ENCODE measurements at regions not wholly inside any gene's neighbourhood (a gene's known extent, or its start where the extent isn't known, plus 50 kb on each side); places are given as distances from the start of the nearest gene placed in this dataset.

DNA sequence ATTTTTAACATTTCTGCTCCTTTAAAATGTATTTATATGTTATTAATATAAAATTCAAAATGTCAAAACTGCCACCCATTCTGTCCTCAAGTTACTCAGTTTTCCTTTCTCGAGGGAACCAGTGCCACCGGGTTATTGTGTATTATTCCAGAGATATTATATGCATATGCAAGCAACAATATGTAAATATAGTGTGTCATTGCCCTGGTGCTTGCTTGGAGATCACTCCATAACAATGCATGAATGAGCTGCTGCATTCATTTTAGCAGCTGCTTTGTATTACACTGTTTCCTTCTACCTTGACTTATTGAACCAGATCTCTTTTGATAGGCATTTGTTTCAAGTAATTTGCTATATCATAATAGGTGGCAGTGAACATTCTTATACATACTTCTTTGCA is 509.1 kb downstream of the MCTP2 start:
- Histone ChIP-seq H2AFZ (ENCODE audit: low read length) (no peak overlapping the region), H3K36me3 (ENCODE audit: insufficient read depth, low read length) (no peaks in the 10 kb centered on the region), H3K4me1 (ENCODE audit: insufficient read depth, low read length, severe bottlenecking) (no peaks in the 10 kb centered on the region), H3K79me2 (ENCODE audit: insufficient read depth, low read length) (no peaks in the 10 kb centered on the region), H3K9me3 (ENCODE audit: low read length) (no peaks in the 10 kb centered on the region), H3K9ac (ENCODE audit: low read length) (no peak overlapping the region), H3K27ac (ENCODE audit: low read depth, low read length, poor library complexity, severe bottlenecking) (no peak overlapping the region), H3F3A (ENCODE audit: insufficient read depth, low read length) (no peaks in the 10 kb centered on the region), H3K4me3 (ENCODE audit: low read depth, low read length, poor library complexity, severe bottlenecking) (no peak overlapping the region), H3K9me2 (ENCODE audit: low read depth, low read length) (no peaks in the 10 kb centered on the region), H3K4me2 (ENCODE audit: low read length) (no peak overlapping the region), H4K20me1 (ENCODE audit: insufficient read depth, low read length) (no peaks in the 10 kb centered on the region), H3K27me3 (ENCODE audit: insufficient read depth, low read length) (no peaks in the 10 kb centered on the region; the same call in 1 of the 2 replicates)
- TF ChIP-seq, protein P1, sequence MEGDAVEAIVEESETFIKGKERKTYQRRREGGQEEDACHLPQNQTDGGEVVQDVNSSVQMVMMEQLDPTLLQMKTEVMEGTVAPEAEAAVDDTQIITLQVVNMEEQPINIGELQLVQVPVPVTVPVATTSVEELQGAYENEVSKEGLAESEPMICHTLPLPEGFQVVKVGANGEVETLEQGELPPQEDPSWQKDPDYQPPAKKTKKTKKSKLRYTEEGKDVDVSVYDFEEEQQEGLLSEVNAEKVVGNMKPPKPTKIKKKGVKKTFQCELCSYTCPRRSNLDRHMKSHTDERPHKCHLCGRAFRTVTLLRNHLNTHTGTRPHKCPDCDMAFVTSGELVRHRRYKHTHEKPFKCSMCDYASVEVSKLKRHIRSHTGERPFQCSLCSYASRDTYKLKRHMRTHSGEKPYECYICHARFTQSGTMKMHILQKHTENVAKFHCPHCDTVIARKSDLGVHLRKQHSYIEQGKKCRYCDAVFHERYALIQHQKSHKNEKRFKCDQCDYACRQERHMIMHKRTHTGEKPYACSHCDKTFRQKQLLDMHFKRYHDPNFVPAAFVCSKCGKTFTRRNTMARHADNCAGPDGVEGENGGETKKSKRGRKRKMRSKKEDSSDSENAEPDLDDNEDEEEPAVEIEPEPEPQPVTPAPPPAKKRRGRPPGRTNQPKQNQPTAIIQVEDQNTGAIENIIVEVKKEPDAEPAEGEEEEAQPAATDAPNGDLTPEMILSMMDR (IDR thresholded peaks at IDR 0.05; ENCODE audit: low read length): no peak
- TF ChIP-seq EZH2 (IDR thresholded peaks at IDR 0.05; ENCODE audit: borderline replicate concordance, low read length): no peak

- TF ChIP-seq EZH2 (IDR thresholded peaks at IDR 0.05; ENCODE audit: borderline replicate concordance, low read length): no peak
- TF ChIP-seq, protein P1 (IDR thresholded peaks at IDR 0.05; ENCODE audit: low read length): no peak
- H4K20me1 ChIP-seq (ENCODE audit: insufficient read depth, low read length): no peaks in the 10 kb centered on the region
- H3F3A ChIP-seq (ENCODE audit: insufficient read depth, low read length): no peaks in the 10 kb centered on the region
- no peaks in the 10 kb centered on the region for H3K9me2 ChIP-seq (ENCODE audit: low read depth, low read length)
- no peaks in the 10 kb centered on the region for H3K4me1 ChIP-seq (ENCODE audit: insufficient read depth, low read length, severe bottlenecking)
- no peak overlapping the region for H3K27ac ChIP-seq (ENCODE audit: low read depth, low read length, poor library complexity, severe bottlenecking)
- H3K9ac ChIP-seq (ENCODE audit: low read length): no peak overlapping the region
- no peaks in the 10 kb centered on the region for H3K36me3 ChIP-seq (ENCODE audit: insufficient read depth, low read length)
- H2AFZ ChIP-seq (ENCODE audit: low read length): no peak overlapping the region
- H3K27me3 ChIP-seq (ENCODE audit: insufficient read depth, low read length): no peaks in the 10 kb centered on the region; the same call in 1 of the 2 replicates
- H3K4me2 ChIP-seq (ENCODE audit: low read length): no peak overlapping the region
- no peaks in the 10 kb centered on the region for H3K9me3 ChIP-seq (ENCODE audit: low read length)
- no peak overlapping the region for H3K4me3 ChIP-seq (ENCODE audit: low read depth, low read length, poor library complexity, severe bottlenecking)
- H3K79me2 ChIP-seq (ENCODE audit: insufficient read depth, low read length): no peaks in the 10 kb centered on the region
These were observed 512.3 kb downstream of the MCTP2 start for GRCh38 chr15:94743668-94744067.

DNA sequence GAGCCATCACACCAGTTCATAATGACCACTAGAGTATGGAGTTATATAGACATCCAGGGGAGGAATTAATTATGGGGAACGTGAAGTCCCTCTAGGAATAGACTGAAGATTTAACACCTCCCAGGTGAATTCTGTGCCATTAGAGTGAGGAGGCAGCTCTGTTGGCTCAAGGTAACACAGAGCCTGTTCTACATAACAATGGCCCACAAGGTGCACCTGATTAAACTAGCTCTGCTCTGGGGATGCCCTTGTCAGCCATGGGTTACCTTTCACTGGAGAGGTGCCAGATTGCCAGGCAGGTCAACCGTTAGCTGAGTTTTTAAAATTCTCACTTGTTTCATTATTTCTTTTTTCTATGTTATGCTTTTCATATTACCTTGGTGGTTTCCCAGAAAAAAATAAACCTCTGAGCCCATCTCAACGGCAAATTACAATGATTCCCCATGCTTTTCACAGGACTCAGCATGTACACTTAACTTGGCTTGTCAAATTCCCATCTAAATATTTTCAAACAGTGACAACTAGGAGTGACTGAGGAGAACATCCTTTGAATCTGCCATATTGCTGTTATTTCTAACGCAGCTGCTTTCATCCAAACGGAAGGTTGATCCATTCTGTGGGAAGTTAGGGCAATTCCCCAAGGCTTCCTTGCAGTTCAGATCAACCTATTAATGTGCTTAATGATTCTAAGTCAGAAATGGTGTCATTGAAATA is 512.9 kb downstream of the MCTP2 start:
- Histone ChIP-seq H4K20me1 (ENCODE audit: insufficient read depth, low read length) (no peaks in the 10 kb centered on the region), H3K9me2 (ENCODE audit: low read depth, low read length) (no peaks in the 10 kb centered on the region), H3K9ac (ENCODE audit: low read length) (no peak overlapping the region), H3K36me3 (ENCODE audit: insufficient read depth, low read length) (no peaks in the 10 kb centered on the region), H3K27me3 (ENCODE audit: insufficient read depth, low read length) (no peaks in the 10 kb centered on the region; the same call in 1 of the 2 replicates), H3K4me3 (ENCODE audit: low read depth, low read length, poor library complexity, severe bottlenecking) (no peak overlapping the region), H3K79me2 (ENCODE audit: insufficient read depth, low read length) (no peaks in the 10 kb centered on the region), H3K27ac (ENCODE audit: low read depth, low read length, poor library complexity, severe bottlenecking) (no peak overlapping the region), H3K9me3 (ENCODE audit: low read length) (no peaks in the 10 kb centered on the region), H3K4me1 (ENCODE audit: insufficient read depth, low read length, severe bottlenecking) (no peaks in the 10 kb centered on the region), H3K4me2 (ENCODE audit: low read length) (no peak overlapping the region), H2AFZ (ENCODE audit: low read length) (no peak overlapping the region), H3F3A (ENCODE audit: insufficient read depth, low read length) (no peaks in the 10 kb centered on the region)
- TF ChIP-seq EZH2 (IDR thresholded peaks at IDR 0.05; ENCODE audit: borderline replicate concordance, low read length): no peak
- TF ChIP-seq, protein P1 (IDR thresholded peaks at IDR 0.05; ENCODE audit: low read length): no peak
